Ovary (tissue), 3 donors: ENCODE measurements at regions not wholly inside any gene's neighbourhood (a gene's known extent, or its start where the extent isn't known, plus 50 kb on each side); places are given as distances from the start of the nearest gene placed in this dataset.

ENCODE experiments used
- CTCF ChIP-seq, 3 donors: fragments of 450-650 bp in 2 of 3; fragments of 200-600 bp in 1 of 3; IDR thresholded peaks; one replicate each; pipeline versions ENCODE4 v1.5.1 to v1.8.0; 2016 to 2022; ENCODE audit warnings: antibody characterized with exemption in 3 of 3, mild to moderate bottlenecking in 1 of 3
- POLR2A ChIP-seq: fragments of 450-650 bp; IDR thresholded peaks from one replicate; pipeline ENCODE4 v1.6.1; 2017; ENCODE audit warnings: antibody characterized with exemption, mild to moderate bottlenecking, moderate library complexity
- donor health status: DM: no; HTN: no; CAD: no.

DNA sequence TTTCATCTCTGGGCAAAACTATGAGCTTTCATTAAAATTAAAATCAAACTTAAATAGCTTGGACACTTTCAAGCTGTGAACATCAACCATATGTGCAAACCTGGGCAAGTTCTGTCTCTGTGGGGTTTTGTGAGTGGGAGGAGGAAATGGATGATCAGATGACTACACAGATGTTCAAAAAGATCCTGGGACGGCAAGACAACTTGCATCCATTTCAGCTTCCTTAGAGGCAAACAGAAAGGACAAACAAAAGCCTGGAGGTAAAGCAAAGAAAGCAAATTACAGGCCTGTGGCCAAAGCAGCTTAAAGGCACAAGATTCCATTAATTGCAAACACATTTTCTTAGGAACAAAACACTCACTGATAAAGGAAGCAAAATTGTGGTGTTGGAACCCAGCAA lies 222.2 kb downstream of the NEBL start:
- no peak for TF ChIP-seq POLR2A
- no peak for TF ChIP-seq CTCF (IDR thresholded peaks at IDR 0.05)
